Panc1 (cell line): ENCODE measurements at regions not wholly inside any gene's neighbourhood (a gene's known extent, or its start where the extent isn't known, plus 50 kb on each side); places are given as distances from the start of the nearest gene placed in this dataset.

ENCODE experiments used
- ATAC-seq: fragments of 200-7000 bp; cut with Tn5 transposase; 2 replicates; pipeline ENCODE4 v1.9.1; 2020; ENCODE audit warnings: mild to moderate bottlenecking, moderate library complexity
- BruUV-seq: library from RNA; stranded (reverse); fragments of 400-500 nt; replicated peaks from 2 replicates; lab custom pipeline; 2021; lab: Mats Ljungman, UMichigan
- CTCF ChIA-PET: fragments of 300-600 bp; sonication (Branson Sonifier 250); formaldehyde crosslinking; loops from one replicate; lab custom pipeline; 2022; ENCODE audit warnings: antibody characterized with exemption; lab: Charles Lee
- POLR2A ChIA-PET: fragments of 300-600 bp; sonication (Branson Sonifier 250); formaldehyde crosslinking; loops from one replicate; lab custom pipeline; 2022; ENCODE audit warnings: antibody characterized with exemption; lab: Charles Lee
- DNase-seq: peaks from one replicate; pipeline ENCODE4 v3.0.0-alpha.2; 2010; ENCODE audit warnings: low read depth, low spot score
- H3K27ac ChIP-seq: 2 replicates; pipeline ENCODE4 v1.5.1; 2011; ENCODE audit warnings: mild to moderate bottlenecking, low read length, inconsistent platforms
- H3K27me3 ChIP-seq: fragments of 200-500 bp; sonication (Bioruptor generic); 2 replicates; pipeline ENCODE4 v1.6.0; 2014; ENCODE audit warnings: low read length, inconsistent platforms; ENCODE audit not compliant: control insufficient read depth, insufficient read depth
- H3K36me3 ChIP-seq: fragments of 200-500 bp; sonication (Bioruptor generic); 2 replicates; pipeline ENCODE4 v1.5.1; 2014; ENCODE audit warnings: inconsistent platforms, mild to moderate bottlenecking, low read length, moderate library complexity; ENCODE audit not compliant: control insufficient read depth, insufficient read depth
- H3K4me1 ChIP-seq: 2 replicates; pipeline ENCODE4 v1.5.1; 2011; ENCODE audit warnings: inconsistent platforms, mild to moderate bottlenecking, low read length, moderate library complexity; ENCODE audit not compliant: control insufficient read depth, insufficient read depth
- H3K4me3 ChIP-seq, 2 experiments: 2 replicates each; pipeline ENCODE4 v1.5.1; 2011 to 2012; ENCODE audit warnings: low read depth in 2 of 2, low read length in 2 of 2, mild to moderate bottlenecking in 2 of 2, inconsistent platforms in 1 of 2, moderate library complexity in 1 of 2
- H3K9me3 ChIP-seq: fragments of 200-500 bp; sonication (Bioruptor generic); 2 replicates; pipeline ENCODE4 v1.5.1; 2014; ENCODE audit warnings: low read depth, mild to moderate bottlenecking, inconsistent platforms, low read length, moderate library complexity; ENCODE audit not compliant: control insufficient read depth, insufficient read depth
- CTCF ChIP-seq: fragments of 450-650 bp; IDR thresholded peaks from 2 replicates; pipeline ENCODE4 v1.5.1; 2017; ENCODE audit warnings: mild to moderate bottlenecking
- POLR2AphosphoS5 ChIP-seq: IDR thresholded peaks from 2 replicates; pipeline ENCODE4 v1.6.1; 2012; ENCODE audit warnings: mild to moderate bottlenecking, low read depth, low read length, moderate library complexity
- REST ChIP-seq, 2 experiments: IDR thresholded peaks; 2 replicates each; pipeline ENCODE4 v1.6.1; 2011 to 2012; ENCODE audit warnings: low read depth in 2 of 2, control low read depth in 1 of 2, low read length in 1 of 2, mild to moderate bottlenecking in 1 of 2, moderate library complexity in 1 of 2; ENCODE audit not compliant: insufficient read depth in 1 of 2
- SIN3A ChIP-seq: IDR thresholded peaks from 2 replicates; pipeline ENCODE4 v1.6.1; 2012; ENCODE audit warnings: low read depth, mild to moderate bottlenecking, low read length, moderate library complexity, borderline replicate concordance; ENCODE audit not compliant: insufficient read depth
- TCF7L2 ChIP-seq: IDR thresholded peaks from 2 replicates; pipeline ENCODE4 v1.6.1; 2011; ENCODE audit warnings: mild to moderate bottlenecking, low read depth, low read length, inconsistent platforms
- in situ Hi-C: cut with HindIII; loops from 2 replicates; pipeline ENCODE4 v1.10.0; 2016; ENCODE audit warnings: low sequenced_read_pairs, low pct_unique_long_range_greater_than_20kb
- intact Hi-C: fragments of 100-400 bp; cut with micrococcal nuclease; formaldehyde crosslinking; loops from one replicate; pipeline ENCODE4 v1.10.0; 2022; ENCODE audit not compliant: unreplicated experiment

GRCh38 chr20:17093782-17094181, 133.1 kb upstream of the PCSK2 start:
- Histone ChIP-seq H3K4me1 (no peaks in the 10 kb centered on the region), H3K4me3 (no peak overlapping the region), H3K36me3 (no peaks in the 10 kb centered on the region), H3K9me3 (no peaks in the 10 kb centered on the region), H3K27me3 (no peaks in the 10 kb centered on the region), H3K27ac (no peak overlapping the region)
- BruUV-seq: no TSS peak
- POLR2A ChIA-PET: no interaction called here
- ATAC-seq (no peak), DNase-seq (no peak)
- in situ Hi-C loops (no loop called here), intact Hi-C loops (no loop called here)
- CTCF ChIA-PET: no interaction called here
- TF ChIP-seq SIN3A (no peak), POLR2AphosphoS5 (no peak), TCF7L2 (no peak), CTCF (no peak), REST (IDR thresholded peaks at IDR 0.05; ENCODE audit: insufficient read depth in 1 of 2, low read depth in 2 of 2, low read length in 1 of 2) (no peak)

- no TSS peak for BruUV-seq
- ChIA-PET POLR2A (no interaction called here), CTCF (no interaction called here)
- intact Hi-C loops: no loop called here
- Histone ChIP-seq H3K4me1 (no peaks in the 10 kb centered on the region), H3K27me3 (no peaks in the 10 kb centered on the region), H3K9me3 (no peaks in the 10 kb centered on the region), H3K4me3 (no peak overlapping the region), H3K36me3 (no peaks in the 10 kb centered on the region), H3K27ac (no peak overlapping the region)
- no peak for DNase-seq
- no peak for ATAC-seq
- in situ Hi-C loops: no loop called here
- TF ChIP-seq REST (IDR thresholded peaks at IDR 0.05; ENCODE audit: insufficient read depth in 1 of 2, low read depth in 2 of 2, low read length in 1 of 2) (no peak), TCF7L2 (no peak), SIN3A (no peak), CTCF (no peak), POLR2AphosphoS5 (no peak)
These were observed 129.2 kb upstream of the PCSK2 start for GRCh38 chr20:17097603-17098002.
